ENCODE measurements at regions not wholly inside any gene's neighbourhood (a gene's known extent, or its start where the extent isn't known, plus 50 kb on each side); places are given as distances from the start of the nearest gene placed in this dataset.
"Not testable (repeated sequence)": the region's sequence is repeated elsewhere in the genome, so short reads cannot be mapped to it uniquely, and the experiment has no call there.

GRCh38 chr7:56697058-56697457 lies 435.2 kb downstream of the ZNF479 start:
- not testable (repeated sequence) for DNase-seq

GRCh38 chr7:56686276-56686859 lies 445.9 kb downstream of the ZNF479 start:
- DNase-seq, result no peak

- DNase-seq, result no peak
These were observed 493.0 kb downstream of the ZNF479 start for GRCh38 chr7:56639173-56639746.

GRCh38 chr7:56609852-56610355 lies 493.7 kb upstream of the NUPR2 start:
- DNase-seq, result no peak

GRCh38 chr7:56605146-56605545 lies 488.9 kb upstream of the NUPR2 start:
- no peak for DNase-seq

GRCh38 chr7:56578612-56579011 lies 462.4 kb upstream of the NUPR2 start:
- DNase-seq, result no peak

GRCh38 chr7:56570968-56571367 lies 454.8 kb upstream of the NUPR2 start:
- no peak for DNase-seq

- DNase-seq, result no peak
These were observed 422.6 kb upstream of the NUPR2 start for GRCh38 chr7:56538541-56539429.

GRCh38 chr7:56537952-56538351 lies 421.7 kb upstream of the NUPR2 start:
- DNase-seq, result no peak

GRCh38 chr7:56537477-56537876 lies 421.3 kb upstream of the NUPR2 start:
- no peak for DNase-seq

GRCh38 chr7:56495165-56495564 lies 378.9 kb upstream of the NUPR2 start:
- no peak for DNase-seq

GRCh38 chr7:56493704-56494450 lies 377.7 kb upstream of the NUPR2 start:
- no peak for DNase-seq

GRCh38 chr7:56493196-56493595 lies 377.0 kb upstream of the NUPR2 start:
- no peak for DNase-seq

GRCh38 chr7:56491636-56492425 lies 375.6 kb upstream of the NUPR2 start:
- DNase-seq, result no peak

GRCh38 chr7:56483861-56484550 lies 367.8 kb upstream of the NUPR2 start:
- DNase-seq, result no peak

GRCh38 chr7:56483153-56483552 lies 366.9 kb upstream of the NUPR2 start:
- no peak for DNase-seq

- DNase-seq, result no peak
These were observed 363.5 kb upstream of the NUPR2 start for GRCh38 chr7:56479748-56480147.

GRCh38 chr7:56479136-56479535 lies 362.9 kb upstream of the NUPR2 start:
- no peak for DNase-seq

GRCh38 chr7:56474271-56474670 lies 358.1 kb upstream of the NUPR2 start:
- no peak for DNase-seq

GRCh38 chr7:56471811-56472210 lies 355.6 kb upstream of the NUPR2 start:
- no peak for DNase-seq
